ENCODE measurements at regions not wholly inside any gene's neighbourhood (a gene's known extent, or its start where the extent isn't known, plus 50 kb on each side); places are given as distances from the start of the nearest gene placed in this dataset.

DNA sequence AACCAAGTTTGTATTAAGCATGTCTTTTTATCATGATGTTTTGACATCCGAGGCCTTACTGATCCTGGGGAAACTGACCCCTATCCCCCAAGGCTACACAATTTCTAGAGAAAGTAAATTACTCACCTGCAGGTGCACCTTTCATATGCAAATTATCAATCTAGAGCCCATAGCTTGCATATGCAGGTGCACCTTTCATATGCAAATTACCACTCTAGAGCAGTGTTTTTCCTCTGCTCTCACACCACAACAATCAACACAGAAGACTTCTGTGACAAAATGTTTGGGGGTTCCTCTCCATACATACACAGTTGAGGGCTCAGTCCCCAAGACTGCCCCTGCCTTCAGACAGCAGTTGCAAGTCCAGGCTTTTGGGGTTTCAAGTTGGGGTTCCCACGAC, 203.7 kb upstream of the RORB start:
- Histone ChIP-seq H3K36me3 (no peaks in the 10 kb centered on the region), H3K27ac (no peak overlapping the region), H3K4me1 (no peaks in the 10 kb centered on the region), H3K9me3 (no peaks in the 10 kb centered on the region), H3K27me3 (no peaks in the 10 kb centered on the region), H3K4me3 (no peak overlapping the region)
- DNase-seq = no peak
- no peak for ATAC-seq (ENCODE audit: low FRiP score in 2 of 2)
- no peak for TF ChIP-seq EP300 (IDR thresholded peaks at IDR 0.05)
- no peak for TF ChIP-seq POLR2A (IDR thresholded peaks at IDR 0.05)
- TF ChIP-seq POLR2AphosphoS5 (IDR thresholded peaks at IDR 0.05) = no peak
- TF ChIP-seq, protein P1, sequence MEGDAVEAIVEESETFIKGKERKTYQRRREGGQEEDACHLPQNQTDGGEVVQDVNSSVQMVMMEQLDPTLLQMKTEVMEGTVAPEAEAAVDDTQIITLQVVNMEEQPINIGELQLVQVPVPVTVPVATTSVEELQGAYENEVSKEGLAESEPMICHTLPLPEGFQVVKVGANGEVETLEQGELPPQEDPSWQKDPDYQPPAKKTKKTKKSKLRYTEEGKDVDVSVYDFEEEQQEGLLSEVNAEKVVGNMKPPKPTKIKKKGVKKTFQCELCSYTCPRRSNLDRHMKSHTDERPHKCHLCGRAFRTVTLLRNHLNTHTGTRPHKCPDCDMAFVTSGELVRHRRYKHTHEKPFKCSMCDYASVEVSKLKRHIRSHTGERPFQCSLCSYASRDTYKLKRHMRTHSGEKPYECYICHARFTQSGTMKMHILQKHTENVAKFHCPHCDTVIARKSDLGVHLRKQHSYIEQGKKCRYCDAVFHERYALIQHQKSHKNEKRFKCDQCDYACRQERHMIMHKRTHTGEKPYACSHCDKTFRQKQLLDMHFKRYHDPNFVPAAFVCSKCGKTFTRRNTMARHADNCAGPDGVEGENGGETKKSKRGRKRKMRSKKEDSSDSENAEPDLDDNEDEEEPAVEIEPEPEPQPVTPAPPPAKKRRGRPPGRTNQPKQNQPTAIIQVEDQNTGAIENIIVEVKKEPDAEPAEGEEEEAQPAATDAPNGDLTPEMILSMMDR (IDR thresholded peaks at IDR 0.05) = no peak
- WGBS, 2 donors = 73 to 80% methylated on average over 2 of the region's 2 CpGs

DNA sequence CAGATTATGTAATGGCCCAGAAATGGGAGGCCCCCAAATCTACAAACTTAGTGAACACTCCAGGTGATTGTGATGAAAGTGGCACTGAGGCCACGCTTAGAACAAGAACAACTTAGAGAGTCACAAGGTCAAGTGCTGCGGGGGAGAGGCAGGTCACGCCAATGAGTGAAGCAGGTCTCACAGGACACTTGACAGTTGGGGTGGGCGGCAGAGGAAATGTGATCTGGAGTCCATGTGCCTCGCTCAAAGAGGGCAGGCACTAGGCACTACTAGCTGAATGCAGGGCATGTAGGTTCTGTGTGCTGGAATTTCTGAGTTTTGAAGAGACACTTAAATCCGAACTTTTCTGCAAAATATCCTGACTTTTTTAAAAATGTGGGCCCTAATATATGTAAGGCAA, 193.2 kb upstream of the RORB start:
- TF ChIP-seq, protein P1 (IDR thresholded peaks at IDR 0.05) = no peak
- TF ChIP-seq POLR2AphosphoS5 (IDR thresholded peaks at IDR 0.05) = no peak
- TF ChIP-seq POLR2A (IDR thresholded peaks at IDR 0.05) = no peak
- no peak for TF ChIP-seq EP300 (IDR thresholded peaks at IDR 0.05)
- no peak for ATAC-seq (ENCODE audit: low FRiP score in 2 of 2)
- no peak for DNase-seq
- no peak overlapping the region for H3K4me3 ChIP-seq
- H3K27ac ChIP-seq = no peak overlapping the region
- H3K36me3 ChIP-seq = no peaks in the 10 kb centered on the region
- no peaks in the 10 kb centered on the region for H3K9me3 ChIP-seq
- 56 to 64% methylated on average over 6 of the region's 6 CpGs for WGBS, 2 donors
- H3K4me1 ChIP-seq = no peaks in the 10 kb centered on the region
- no peaks in the 10 kb centered on the region for H3K27me3 ChIP-seq

DNA sequence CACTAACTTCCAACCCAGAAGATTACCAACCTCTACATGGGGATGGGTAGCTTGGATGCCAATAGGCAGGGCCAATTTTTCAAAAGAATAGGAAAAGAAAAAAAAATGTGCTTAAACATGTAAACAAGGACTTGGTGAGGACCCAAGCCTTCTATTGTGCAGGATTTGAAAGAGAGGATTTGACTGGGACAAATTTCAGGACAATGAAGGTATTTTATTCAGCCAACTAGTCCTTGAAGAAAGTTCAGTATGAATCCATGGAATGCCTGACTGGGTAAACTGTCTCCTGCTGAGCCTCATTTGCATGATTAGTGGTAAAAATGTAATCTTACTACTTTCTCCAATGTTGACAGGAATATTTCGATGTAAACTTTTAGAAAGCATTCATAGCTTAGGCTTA, 192.5 kb upstream of the RORB start:
- Histone ChIP-seq H3K27me3 (no peaks in the 10 kb centered on the region), H3K4me3 (no peak overlapping the region), H3K27ac (no peak overlapping the region), H3K36me3 (no peaks in the 10 kb centered on the region), H3K9me3 (no peaks in the 10 kb centered on the region), H3K4me1 (no peaks in the 10 kb centered on the region)
- TF ChIP-seq, protein P1 (IDR thresholded peaks at IDR 0.05) = no peak
- TF ChIP-seq POLR2AphosphoS5 (IDR thresholded peaks at IDR 0.05) (no peak), POLR2A (IDR thresholded peaks at IDR 0.05) (no peak)
- DNase-seq = no peak
- WGBS, 2 donors = 67 to 76% methylated on average over 1 of the region's 1 CpG
- no peak for ATAC-seq (ENCODE audit: low FRiP score in 2 of 2)

DNA sequence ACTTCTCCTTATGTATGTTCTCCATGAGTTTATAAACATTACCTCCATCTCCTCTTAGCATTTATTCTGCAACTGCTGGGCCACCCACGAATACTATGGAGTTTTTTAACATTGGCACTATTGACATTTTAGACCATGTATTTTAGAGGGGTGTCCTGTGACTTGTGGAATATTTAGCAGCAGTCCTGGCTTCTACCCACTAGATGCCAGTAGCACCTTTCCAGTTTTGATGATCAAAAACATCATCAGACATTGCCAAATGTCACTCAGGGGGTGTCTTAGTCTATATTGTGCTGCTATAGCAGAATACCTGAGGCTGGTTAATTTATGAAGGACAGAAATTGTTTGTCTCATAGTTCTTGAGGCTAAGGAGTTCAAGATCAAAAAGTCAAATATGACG, 187.5 kb upstream of the RORB start:
- DNase-seq = no peak
- Histone ChIP-seq H3K36me3 (no peaks in the 10 kb centered on the region), H3K27ac (no peak overlapping the region), H3K9me3 (no peaks in the 10 kb centered on the region), H3K27me3 (no peaks in the 10 kb centered on the region), H3K4me3 (no peak overlapping the region), H3K4me1 (no peaks in the 10 kb centered on the region)
- no peak for ATAC-seq (ENCODE audit: low FRiP score in 2 of 2)
- WGBS, 2 donors = 61 to 69% methylated on average over 2 of the region's 2 CpGs
- TF ChIP-seq POLR2AphosphoS5 (IDR thresholded peaks at IDR 0.05) = no peak
- TF ChIP-seq EP300 (IDR thresholded peaks at IDR 0.05) = no peak
- TF ChIP-seq, protein P1 (IDR thresholded peaks at IDR 0.05) = no peak
- TF ChIP-seq POLR2A (IDR thresholded peaks at IDR 0.05) = no peak

DNA sequence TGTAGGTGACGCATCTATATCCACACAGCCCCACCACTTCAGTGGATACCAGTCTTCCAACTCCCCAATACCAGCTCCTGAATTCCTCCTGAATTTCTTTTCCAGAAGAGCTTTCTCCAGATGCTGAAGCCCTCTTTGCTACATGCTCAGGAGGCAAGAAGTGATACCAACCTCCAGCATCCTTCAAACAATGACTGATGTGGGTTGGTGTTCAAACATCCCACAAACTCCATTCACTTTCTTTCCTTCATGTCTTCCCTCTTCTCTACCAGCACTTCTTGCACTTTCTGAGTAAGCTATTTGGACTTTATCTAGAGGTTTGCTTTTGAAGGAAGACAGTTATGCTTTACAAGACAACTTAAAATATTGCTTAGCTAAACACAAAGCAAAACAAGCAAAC, 179.9 kb upstream of the RORB start:
- DNase-seq = no peak
- Histone ChIP-seq H3K4me3 (no peak overlapping the region), H3K4me1 (no peaks in the 10 kb centered on the region), H3K9me3 (no peaks in the 10 kb centered on the region), H3K27me3 (no peaks in the 10 kb centered on the region), H3K27ac (no peak overlapping the region), H3K36me3 (no peaks in the 10 kb centered on the region)
- 44 to 46% methylated on average over 1 of the region's 1 CpG for WGBS, 2 donors
- ATAC-seq (ENCODE audit: low FRiP score in 2 of 2) = no peak
- TF ChIP-seq, protein P1 (IDR thresholded peaks at IDR 0.05) = no peak
- TF ChIP-seq POLR2AphosphoS5 (IDR thresholded peaks at IDR 0.05) (no peak), POLR2A (IDR thresholded peaks at IDR 0.05) (no peak), EP300 (IDR thresholded peaks at IDR 0.05) (no peak)

Measured in upper lobe of left lung (tissue), 6 donors.